ENCODE measurements at regions not wholly inside any gene's neighbourhood (a gene's known extent, or its start where the extent isn't known, plus 50 kb on each side); places are given as distances from the start of the nearest gene placed in this dataset.

- TF ChIP-seq, protein P1, sequence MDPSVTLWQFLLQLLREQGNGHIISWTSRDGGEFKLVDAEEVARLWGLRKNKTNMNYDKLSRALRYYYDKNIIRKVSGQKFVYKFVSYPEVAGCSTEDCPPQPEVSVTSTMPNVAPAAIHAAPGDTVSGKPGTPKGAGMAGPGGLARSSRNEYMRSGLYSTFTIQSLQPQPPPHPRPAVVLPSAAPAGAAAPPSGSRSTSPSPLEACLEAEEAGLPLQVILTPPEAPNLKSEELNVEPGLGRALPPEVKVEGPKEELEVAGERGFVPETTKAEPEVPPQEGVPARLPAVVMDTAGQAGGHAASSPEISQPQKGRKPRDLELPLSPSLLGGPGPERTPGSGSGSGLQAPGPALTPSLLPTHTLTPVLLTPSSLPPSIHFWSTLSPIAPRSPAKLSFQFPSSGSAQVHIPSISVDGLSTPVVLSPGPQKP (IDR thresholded peaks at IDR 0.05; ENCODE audit: low read depth, low read length), result no peak
- TF ChIP-seq CREB1 (IDR thresholded peaks at IDR 0.05; ENCODE audit: low read depth) (no peak), CHD2 (IDR thresholded peaks at IDR 0.05; ENCODE audit: borderline replicate concordance, low read depth, low read length) (no peak), CEBPB (IDR thresholded peaks at IDR 0.05; ENCODE audit: borderline replicate concordance in 1 of 2, low read depth in 2 of 2, low read length in 2 of 2) (no peak), POLR2A (IDR thresholded peaks at IDR 0.05; ENCODE audit: low read depth, low read length) (no peak)
Observed at GRCh38 chr1:87528754-87529517, 200.3 kb downstream of the LMO4 start.

Data from GM12878 (cell line).